NCI-H524 treated with DMSO at 0.1 percent for 48 hours (cell line): ENCODE measurements at regions not wholly inside any gene's neighbourhood (a gene's known extent, or its start where the extent isn't known, plus 50 kb on each side); places are given as distances from the start of the nearest gene placed in this dataset.

Source experiments
- DNase-seq: peaks from one replicate; lab custom pipeline; 2025; lab: John Stamatoyannopoulos, UW

GRCh38 chr2:217086718-217087117 is 226.9 kb upstream of the TNP1 start:
- no peak for DNase-seq

DNA sequence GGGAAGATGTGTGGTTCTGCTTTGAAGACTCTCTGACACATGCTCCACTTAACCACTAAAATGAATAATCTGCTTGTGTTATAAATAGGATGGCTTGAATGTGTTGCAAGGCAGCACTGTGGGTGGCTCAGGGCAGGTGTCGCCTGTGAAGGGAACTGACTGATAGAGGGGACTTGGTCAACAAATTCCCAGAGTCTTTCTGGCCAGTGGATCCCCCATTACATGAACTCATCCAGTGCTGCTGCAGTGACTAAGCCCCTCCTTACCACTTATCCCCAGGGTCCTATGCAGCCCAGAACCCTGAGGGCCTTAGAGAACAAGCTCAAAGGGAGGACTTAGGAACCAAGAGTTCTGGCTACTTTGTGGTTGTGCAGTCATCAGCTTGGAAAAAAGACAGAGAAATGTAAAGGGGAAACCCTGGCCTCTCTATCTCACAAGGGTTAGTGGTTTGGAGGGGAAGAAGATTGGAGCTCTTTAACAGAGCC is 226.2 kb upstream of the TNP1 start:
- no peak for DNase-seq

DNA sequence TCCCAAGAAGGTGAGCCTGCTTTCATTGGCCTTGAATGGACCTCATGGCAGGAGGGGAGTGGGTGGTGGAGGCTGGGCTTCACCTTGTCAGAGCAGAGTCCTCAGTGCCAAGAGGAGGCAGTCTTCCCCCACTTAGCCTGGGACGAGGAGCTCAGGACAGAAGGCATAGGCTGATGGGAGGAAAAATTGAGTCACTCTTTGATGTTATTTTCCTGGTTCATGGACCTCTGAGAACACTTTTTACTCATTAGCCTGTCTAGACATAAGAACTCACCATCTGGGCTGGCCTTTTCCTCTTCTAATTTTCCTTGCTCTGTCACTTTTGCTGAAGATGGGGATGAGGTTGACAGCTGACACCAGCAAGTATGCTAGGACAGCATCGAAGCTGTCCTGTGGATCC is 225.7 kb upstream of the TNP1 start:
- DNase-seq: no peak

DNA sequence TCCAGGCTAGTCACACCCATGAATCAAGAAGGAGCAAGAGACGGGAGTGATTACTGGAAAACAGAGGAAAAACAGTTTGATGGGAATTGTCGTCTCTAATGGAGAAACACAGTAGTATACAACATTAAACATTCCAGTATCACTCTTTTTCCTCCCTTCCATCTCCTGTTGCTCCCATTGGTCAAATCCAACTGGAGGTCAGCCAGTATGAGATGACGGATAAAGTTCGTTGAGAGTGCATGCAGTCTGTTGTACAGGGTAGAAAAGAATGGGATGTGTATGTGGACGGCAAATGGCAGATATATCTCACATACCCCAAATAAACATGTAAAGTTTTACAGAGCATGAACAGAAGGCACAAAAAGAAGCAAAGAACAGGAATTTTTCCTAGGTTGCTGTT is 221.9 kb upstream of the TNP1 start:
- no peak for DNase-seq

DNA sequence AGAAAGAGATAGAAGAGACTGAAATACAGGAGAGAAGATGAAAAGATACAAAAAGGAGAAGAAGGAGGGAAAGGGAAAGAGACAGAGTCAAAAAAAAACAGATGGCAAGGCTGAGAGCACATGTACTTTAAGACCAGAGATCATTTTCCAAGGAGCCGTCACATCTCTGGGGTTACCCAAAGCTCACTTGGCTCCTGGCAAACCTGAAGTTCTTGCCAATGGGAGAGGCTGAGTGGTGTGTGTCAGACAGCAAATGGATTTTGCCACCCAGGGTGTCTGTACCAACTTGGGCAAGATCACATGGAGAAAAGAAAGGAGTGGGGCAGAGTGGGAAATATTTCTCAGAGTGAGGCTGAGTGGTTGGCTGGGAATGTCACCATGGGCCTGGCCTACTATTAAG is 219.3 kb upstream of the TNP1 start:
- no peak for DNase-seq

DNA sequence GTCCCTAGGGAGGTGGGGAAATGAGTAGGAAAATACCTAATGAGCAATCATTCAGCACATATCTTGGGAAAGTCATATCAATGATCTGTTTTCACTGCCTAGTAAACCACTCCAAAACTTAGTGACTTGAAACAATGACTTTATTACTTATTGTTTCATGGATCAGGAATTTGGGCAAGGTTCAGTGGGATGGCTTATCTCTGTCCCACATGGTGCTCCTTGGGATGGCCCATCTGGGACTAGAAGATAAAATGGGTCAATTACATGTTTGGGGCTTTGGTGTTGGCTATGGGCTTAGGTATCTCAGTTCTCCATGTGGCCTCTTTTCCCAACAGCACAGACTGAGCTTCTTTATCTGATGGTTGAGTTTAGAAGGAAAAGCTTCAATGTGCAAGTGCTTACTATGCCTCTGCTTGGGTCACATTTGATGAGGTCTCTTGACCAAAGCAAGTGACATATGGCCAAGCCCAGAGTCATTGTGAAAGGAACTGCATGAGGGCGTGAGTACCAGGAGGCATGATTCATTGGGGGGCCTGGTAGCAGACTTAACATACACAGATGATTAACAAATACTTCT is 218.1 kb upstream of the TNP1 start:
- no peak for DNase-seq

- no peak for DNase-seq
Measured at GRCh38 chr2:217076657-217077232, 216.9 kb upstream of the TNP1 start.

DNA sequence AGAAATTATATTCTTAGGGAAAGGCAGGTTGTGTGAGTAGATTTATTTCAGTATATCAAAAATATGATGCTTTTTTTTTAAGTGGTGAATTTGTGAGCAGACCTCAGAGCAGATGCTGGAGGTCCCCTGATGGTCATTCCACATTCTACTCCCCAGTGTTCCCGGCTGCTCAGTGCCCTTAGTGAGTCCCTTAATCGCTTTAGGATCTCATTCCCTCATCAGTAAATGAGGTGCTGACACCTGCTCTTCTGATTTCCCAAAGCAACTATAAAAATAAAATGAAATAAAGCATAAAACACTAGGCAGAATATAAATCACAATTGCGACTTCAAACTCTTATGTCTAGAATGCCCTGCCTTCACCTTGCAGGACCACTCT is 216.2 kb upstream of the TNP1 start:
- DNase-seq: no peak

DNA sequence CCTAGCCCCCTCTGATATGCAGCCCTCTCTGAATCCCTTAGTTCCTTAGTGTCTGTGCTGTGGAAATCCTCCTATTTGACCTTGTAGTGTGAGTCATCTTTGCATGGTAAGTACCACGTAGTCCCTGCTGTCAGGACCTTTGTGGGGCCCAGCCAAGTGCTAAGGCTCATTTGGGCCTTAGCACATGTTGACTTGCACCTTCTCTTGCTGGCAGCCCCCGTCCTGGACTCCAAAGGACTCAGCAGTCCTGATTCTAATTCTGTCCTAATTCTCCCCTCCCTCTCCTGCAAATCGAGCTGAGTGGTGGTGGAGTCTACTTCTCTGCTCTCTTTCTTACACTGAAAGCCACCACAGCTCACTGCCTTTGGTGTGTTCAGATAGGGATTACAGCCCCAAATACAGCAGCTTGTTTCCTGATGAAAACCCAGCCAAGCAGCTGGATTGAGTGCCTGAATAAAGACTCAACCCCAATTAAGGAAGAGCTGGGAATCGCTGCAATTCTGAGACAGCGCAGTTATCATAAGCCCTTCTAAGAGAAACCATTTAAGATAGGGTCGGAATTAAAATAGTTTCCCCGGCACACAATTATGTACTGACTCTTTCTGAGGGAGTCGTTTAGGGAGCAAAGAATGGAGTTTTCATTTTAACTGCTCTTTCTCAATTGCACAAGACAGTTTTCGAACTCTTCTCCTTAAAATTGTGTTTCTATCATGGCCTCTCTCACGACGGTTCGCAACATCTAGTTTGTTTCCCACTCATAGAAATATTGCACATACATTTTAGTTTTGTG is 215.6 kb upstream of the TNP1 start:
- DNase-seq: no peak

GRCh38 chr2:217074576-217075255 is 214.9 kb upstream of the TNP1 start:
- DNase-seq: no peak

- no peak for DNase-seq
Measured at GRCh38 chr2:217071416-217071815, 211.6 kb upstream of the TNP1 start.

DNA sequence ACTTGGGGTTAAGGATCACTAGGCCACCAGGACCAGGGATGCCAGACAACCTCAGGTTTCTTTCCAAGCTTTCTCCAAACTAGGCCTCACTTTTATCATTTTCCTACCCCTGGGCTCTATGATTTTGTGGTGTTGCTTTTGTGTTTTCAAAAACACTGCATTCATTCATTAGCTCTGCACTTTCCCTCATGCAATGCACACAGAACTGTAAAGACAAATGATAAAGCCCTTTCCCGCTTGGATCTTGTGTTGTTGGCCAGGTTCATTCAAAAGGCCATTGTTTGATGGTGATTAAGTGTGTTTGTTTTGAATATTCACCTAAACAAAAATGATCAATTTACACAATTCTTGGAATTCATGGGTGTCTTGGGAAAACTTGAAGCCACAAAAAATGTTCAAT is 210.7 kb upstream of the TNP1 start:
- no peak for DNase-seq

DNA sequence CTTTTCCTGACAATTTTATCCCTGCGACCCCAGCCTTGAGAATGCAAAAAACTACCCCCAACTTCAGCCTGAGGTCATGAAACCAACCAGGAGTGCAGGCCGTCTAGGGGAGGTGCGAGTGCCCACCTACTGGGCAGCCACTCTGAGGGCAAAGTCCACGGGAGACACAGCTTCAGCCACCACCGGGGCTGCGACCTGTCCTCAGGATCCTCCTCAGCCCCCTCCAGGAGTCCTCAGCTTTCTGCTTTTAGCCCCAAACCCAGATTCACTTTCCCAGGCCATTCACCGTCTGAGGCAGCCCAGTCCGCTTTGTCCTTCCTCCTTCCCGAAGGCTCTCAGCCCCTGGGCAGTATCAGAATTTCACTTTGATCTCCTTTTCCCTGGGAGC is 210.2 kb upstream of the TNP1 start:
- DNase-seq: no peak

- DNase-seq: no peak
Measured at GRCh38 chr2:217069263-217070042, 209.6 kb upstream of the TNP1 start.

DNA sequence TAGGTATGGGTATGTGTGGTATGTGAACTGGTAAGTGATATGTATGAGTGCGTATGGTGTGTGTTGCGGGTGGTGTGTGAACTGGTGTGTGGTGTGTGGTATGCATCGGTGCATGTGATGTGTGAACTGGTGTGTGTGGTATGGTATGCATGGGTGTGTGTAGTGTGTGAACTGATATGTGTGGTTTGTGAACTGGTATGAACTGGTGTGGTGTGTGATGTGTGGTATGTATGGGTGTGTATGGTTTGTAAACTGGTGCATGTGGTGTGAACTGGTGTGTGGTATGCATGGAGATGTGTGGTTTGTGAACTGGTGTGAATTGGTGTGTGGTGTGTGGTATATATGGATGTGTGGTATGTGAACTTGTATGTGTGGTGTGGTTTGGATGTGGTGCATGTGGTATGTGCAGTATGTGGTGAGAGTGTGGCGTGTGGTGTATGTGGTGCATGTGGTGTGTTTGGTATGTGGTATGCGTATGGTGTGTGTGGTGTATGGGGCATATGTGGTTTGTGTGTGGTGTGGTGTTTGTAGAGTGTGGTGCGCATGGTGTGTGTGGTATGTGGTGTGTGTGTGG is 208.9 kb upstream of the TNP1 start:
- DNase-seq: no peak

GRCh38 chr2:217067787-217068186 is 207.9 kb upstream of the TNP1 start:
- DNase-seq: no peak

- no peak for DNase-seq
Measured at GRCh38 chr2:217066510-217067270, 206.8 kb upstream of the TNP1 start.

- no peak for DNase-seq
Measured at GRCh38 chr2:217065695-217066405, 206.0 kb upstream of the TNP1 start.

DNA sequence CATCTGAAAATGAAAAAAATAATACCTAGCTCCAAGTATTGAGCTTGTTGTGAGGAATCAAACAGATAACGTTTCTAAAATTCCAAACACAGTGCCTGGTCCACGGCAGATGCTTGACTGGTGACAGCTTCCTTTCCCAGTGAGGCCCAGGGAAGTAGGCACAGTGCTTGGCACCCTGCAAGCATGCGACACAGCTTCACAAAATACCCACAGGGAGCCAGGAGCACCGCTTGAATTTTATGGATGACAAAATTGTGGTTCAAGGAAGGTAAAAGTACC is 205.1 kb upstream of the TNP1 start:
- DNase-seq: no peak

GRCh38 chr2:217064234-217065011 is 204.6 kb upstream of the TNP1 start:
- no peak for DNase-seq
